Fibroblast of lung (primary cell): ENCODE measurements at regions not wholly inside any gene's neighbourhood (a gene's known extent, or its start where the extent isn't known, plus 50 kb on each side); places are given as distances from the start of the nearest gene placed in this dataset.

Experiments
- CTCF ChIP-seq, 2 donors: IDR thresholded peaks in 1 of 2; conservative IDR thresholded peaks in 1 of 2; 1 replicate in 1 of 2; 2 replicates in 1 of 2; pipeline ENCODE4 v1.5.1; 2011 to 2012; ENCODE audit warnings: low read length in 2 of 2, control low read depth in 1 of 2, inconsistent platforms in 1 of 2, low read depth in 1 of 2, mild to moderate bottlenecking in 1 of 2
- EZH2 ChIP-seq: IDR thresholded peaks from 2 replicates; pipeline ENCODE4 v1.5.1; 2012; ENCODE audit warnings: low read length, control low read depth, mild to moderate bottlenecking; ENCODE audit errors: missing control alignments

GRCh38 chr6:149225370-149225769, 92.1 kb upstream of the TAB2 start:
- TF ChIP-seq CTCF (conservative IDR thresholded peaks at IDR 0.05 in 1 of 2, IDR thresholded peaks at IDR 0.05 in 1 of 2; ENCODE audit: low read depth in 1 of 2, low read length in 2 of 2) (no peak), EZH2 (no peak)
